ENCODE measurements at regions not wholly inside any gene's neighbourhood (a gene's known extent, or its start where the extent isn't known, plus 50 kb on each side); places are given as distances from the start of the nearest gene placed in this dataset.

DNA sequence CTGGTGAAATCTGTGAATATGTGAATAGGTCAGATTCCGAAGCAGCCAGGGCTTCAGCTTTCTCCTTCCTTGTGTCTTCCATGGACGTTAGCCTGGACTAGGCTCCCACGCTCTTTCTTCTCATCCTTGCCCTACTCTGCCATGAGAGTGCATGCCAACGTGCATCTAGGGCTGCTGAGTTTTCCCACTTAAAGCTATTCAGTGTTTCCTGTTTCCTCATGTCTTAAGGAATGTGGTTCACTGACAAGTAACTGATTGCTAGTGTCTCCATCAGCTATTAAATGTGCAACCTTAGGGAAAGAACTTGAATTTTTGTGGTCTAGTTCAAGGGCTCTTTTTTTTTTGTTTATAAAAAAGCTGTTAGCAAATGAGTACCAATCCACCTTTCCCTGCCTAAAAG, 642.3 kb upstream of the LINC00305 start (continued):
- TF ChIP-seq ZNF780A (CRISPR knock-in tag; IDR thresholded peaks at IDR 0.05) (no peak), GABPB2 (CRISPR knock-in tag; conservative IDR thresholded peaks at IDR 0.05) (no peak), ZNF212 (CRISPR knock-in tag; IDR thresholded peaks at IDR 0.05) (no peak)
- TF ChIP-seq, protein P1, sequence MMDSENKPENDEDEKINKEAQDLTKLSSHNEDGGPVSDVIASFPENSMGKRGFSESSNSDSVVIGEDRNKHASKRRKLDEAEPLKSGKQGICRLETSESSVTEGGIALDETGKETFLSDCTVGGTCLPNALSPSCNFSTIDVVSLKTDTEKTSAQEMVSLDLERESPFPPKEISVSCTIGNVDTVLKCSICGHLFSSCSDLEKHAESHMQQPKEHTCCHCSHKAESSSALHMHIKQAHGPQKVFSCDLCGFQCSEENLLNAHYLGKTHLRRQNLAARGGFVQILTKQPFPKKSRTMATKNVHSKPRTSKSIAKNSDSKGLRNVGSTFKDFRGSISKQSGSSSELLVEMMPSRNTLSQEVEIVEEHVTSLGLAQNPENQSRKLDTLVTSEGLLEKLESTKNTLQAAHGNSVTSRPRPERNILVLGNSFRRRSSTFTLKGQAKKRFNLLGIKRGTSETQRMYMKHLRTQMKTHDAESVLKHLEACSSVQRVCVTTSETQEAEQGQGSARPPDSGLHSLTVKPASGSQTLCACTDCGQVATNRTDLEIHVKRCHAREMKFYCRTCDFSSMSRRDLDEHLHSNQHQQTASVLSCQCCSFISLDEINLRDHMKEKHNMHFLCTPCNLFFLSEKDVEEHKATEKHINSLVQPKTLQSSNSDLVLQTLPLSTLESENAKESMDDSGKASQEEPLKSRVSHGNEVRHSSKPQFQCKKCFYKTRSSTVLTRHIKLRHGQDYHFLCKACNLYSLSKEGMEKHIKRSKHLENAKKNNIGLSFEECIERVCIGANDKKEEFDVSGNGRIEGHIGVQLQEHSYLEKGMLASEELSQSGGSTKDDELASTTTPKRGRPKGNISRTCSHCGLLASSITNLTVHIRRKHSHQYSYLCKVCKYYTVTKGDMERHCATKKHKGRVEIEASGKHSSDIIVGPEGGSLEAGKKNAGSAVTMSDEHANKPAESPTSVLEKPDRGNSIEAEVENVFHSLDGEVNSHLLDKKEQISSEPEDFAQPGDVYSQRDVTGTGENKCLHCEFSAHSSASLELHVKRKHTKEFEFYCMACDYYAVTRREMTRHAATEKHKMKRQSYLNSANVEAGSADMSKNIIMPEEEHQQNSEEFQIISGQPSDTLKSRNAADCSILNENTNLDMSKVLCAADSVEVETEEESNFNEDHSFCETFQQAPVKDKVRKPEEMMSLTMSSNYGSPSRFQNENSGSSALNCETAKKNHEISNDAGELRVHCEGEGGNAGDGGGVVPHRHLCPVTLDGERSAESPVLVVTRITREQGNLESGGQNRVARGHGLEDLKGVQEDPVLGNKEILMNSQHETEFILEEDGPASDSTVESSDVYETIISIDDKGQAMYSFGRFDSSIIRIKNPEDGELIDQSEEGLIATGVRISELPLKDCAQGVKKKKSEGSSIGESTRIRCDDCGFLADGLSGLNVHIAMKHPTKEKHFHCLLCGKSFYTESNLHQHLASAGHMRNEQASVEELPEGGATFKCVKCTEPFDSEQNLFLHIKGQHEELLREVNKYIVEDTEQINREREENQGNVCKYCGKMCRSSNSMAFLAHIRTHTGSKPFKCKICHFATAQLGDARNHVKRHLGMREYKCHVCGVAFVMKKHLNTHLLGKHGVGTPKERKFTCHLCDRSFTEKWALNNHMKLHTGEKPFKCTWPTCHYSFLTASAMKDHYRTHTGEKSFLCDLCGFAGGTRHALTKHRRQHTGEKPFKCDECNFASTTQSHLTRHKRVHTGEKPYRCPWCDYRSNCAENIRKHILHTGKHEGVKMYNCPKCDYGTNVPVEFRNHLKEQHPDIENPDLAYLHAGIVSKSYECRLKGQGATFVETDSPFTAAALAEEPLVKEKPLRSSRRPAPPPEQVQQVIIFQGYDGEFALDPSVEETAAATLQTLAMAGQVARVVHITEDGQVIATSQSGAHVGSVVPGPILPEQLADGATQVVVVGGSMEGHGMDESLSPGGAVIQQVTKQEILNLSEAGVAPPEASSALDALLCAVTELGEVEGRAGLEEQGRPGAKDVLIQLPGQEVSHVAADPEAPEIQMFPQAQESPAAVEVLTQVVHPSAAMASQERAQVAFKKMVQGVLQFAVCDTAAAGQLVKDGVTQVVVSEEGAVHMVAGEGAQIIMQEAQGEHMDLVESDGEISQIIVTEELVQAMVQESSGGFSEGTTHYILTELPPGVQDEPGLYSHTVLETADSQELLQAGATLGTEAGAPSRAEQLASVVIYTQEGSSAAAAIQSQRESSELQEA (IDR thresholded peaks at IDR 0.05; ENCODE audit: low read depth): no peak

DNA sequence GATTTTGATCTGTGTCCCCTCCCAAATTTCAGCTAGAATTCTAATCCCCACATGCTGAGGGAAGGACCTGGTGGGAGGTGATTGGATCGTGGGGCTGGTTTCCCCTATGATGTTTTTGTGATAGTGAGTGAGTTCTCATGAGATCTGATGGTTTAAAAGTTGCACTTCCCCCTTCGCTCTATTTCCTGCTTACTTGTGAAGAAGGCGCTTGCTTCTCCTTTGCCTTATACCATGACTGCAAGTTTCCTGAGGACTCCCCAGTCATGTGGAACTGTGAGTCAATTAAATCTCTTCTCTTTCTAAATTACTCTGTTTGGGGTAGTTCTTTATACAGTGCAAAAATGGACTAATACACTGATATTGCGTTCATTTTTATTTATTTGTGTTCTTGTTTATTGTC, 636.8 kb upstream of the LINC00305 start:
- no peaks in the 10 kb centered on the region for H3K9me1 ChIP-seq (ENCODE audit: control insufficient read depth, insufficient read depth, low read length)
- no peak overlapping the region for H3K9ac ChIP-seq (ENCODE audit: insufficient read depth in 1 of 2, low read depth in 2 of 2, low read length in 2 of 2)
- no peaks in the 10 kb centered on the region for H3K27me3 ChIP-seq (ENCODE audit: control insufficient read depth in 2 of 2, insufficient read depth in 2 of 2, low read length in 2 of 2)
- no peak overlapping the region for H3K4me2 ChIP-seq (ENCODE audit: insufficient read depth, low read length)
- BruUV-seq (replicated peaks): no TSS peak
- no peak overlapping the region for H3K4me3 ChIP-seq
- POLR2A ChIA-PET: no interaction called here
- no peaks in the 10 kb centered on the region for H3K36me3 ChIP-seq (ENCODE audit: control insufficient read depth, insufficient read depth, low read length)
- H3K9me3 ChIP-seq (replicated peaks; ENCODE audit: control insufficient read depth, insufficient read depth, low read depth, low read length): no peaks in the 10 kb centered on the region
- H4K20me1 ChIP-seq (replicated peaks; ENCODE audit: control insufficient read depth, insufficient read depth, low read length): no peaks in the 10 kb centered on the region
- CTCF ChIA-PET (ENCODE audit: low intra/inter-chr PET ratio): no interaction called here
- DNase-seq (ENCODE audit: extremely low read depth in 1 of 4, low spot score in 3 of 4) (no peak), FAIRE-seq (no peak), ATAC-seq (no peak)
- 2% methylated on average over 4 of the region's 4 CpGs for WGBS (ENCODE audit: insufficient coverage, low coverage, missing lambda C conversion rate)
- in situ Hi-C loops (cut with MboI): no loop called here
- H2AFZ ChIP-seq (ENCODE audit: low read depth, low read length): no peak overlapping the region
- intact Hi-C loops (cut with micrococcal nuclease): no loop called here
- no peak overlapping the region for H3K27ac ChIP-seq (ENCODE audit: extremely low read depth, low read depth, low read length)
- no peaks in the 10 kb centered on the region for H3K4me1 ChIP-seq (replicated peaks in 1 of 2; ENCODE audit: control insufficient read depth in 2 of 2, insufficient read depth in 2 of 2, low read length in 2 of 2)
- no peaks in the 10 kb centered on the region for H3K79me2 ChIP-seq (ENCODE audit: control insufficient read depth, insufficient read depth, low read length)
- TF ChIP-seq, protein P2, sequence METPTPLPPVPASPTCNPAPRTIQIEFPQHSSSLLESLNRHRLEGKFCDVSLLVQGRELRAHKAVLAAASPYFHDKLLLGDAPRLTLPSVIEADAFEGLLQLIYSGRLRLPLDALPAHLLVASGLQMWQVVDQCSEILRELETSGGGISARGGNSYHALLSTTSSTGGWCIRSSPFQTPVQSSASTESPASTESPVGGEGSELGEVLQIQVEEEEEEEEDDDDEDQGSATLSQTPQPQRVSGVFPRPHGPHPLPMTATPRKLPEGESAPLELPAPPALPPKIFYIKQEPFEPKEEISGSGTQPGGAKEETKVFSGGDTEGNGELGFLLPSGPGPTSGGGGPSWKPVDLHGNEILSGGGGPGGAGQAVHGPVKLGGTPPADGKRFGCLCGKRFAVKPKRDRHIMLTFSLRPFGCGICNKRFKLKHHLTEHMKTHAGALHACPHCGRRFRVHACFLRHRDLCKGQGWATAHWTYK (CRISPR knock-in tag; IDR thresholded peaks at IDR 0.05): no peak
- TF ChIP-seq THAP7 (CRISPR knock-in tag; IDR thresholded peaks at IDR 0.05) (no peak), GABPB2 (CRISPR knock-in tag; conservative IDR thresholded peaks at IDR 0.05) (no peak), PCBP2 (IDR thresholded peaks at IDR 0.05; ENCODE audit: low read depth, low read length, poor library complexity, severe bottlenecking) (no peak), E2F6 (IDR thresholded peaks at IDR 0.05; ENCODE audit: borderline replicate concordance in 1 of 2, extremely low read depth in 1 of 2, insufficient read depth in 1 of 2, insufficient read length in 1 of 2, low read depth in 1 of 2, low read length in 1 of 2, poor library complexity in 1 of 2, severe bottlenecking in 1 of 2) (no peak), TEAD1 (CRISPR knock-in tag; IDR thresholded peaks at IDR 0.05) (no peak), GATAD2B (IDR thresholded peaks at IDR 0.05; ENCODE audit: borderline replicate concordance) (no peak)

All from K562 (cell line).